Astrocyte (in vitro differentiated cells and primary cell): ENCODE measurements at regions not wholly inside any gene's neighbourhood (a gene's known extent, or its start where the extent isn't known, plus 50 kb on each side); places are given as distances from the start of the nearest gene placed in this dataset.
A peak's percentile ranks its signal among the peaks of the same experiment; 100 is the strongest.

Experiments used
- DNase-seq: peaks from one replicate; pipeline ENCODE4 v3.0.0-alpha.2; 2010; ENCODE audit warnings: low read depth
- FAIRE-seq: peaks from 2 replicates; lab custom pipeline; 2011; peaks lifted over from hg19 to GRCh38; lab: Jason Lieb, UNC
- H2AFZ ChIP-seq: 2 replicates; pipeline ENCODE4 v1.6.0; 2012; ENCODE audit warnings: low read depth, low read length, inconsistent platforms
- H3K27ac ChIP-seq: 2 replicates; pipeline ENCODE4 v1.5.1; 2011; ENCODE audit warnings: low read depth, low read length, inconsistent platforms
- H3K27me3 ChIP-seq: 2 replicates; pipeline ENCODE4 v1.6.0; 2011; ENCODE audit warnings: low read length, inconsistent platforms; ENCODE audit not compliant: insufficient read depth
- H3K36me3 ChIP-seq: 2 replicates; pipeline ENCODE4 v1.5.1; 2011; ENCODE audit warnings: low read length, inconsistent platforms; ENCODE audit not compliant: insufficient read depth
- H3K4me1 ChIP-seq: 2 replicates; pipeline ENCODE4 v1.5.1; 2011; ENCODE audit warnings: low read length, inconsistent platforms; ENCODE audit not compliant: insufficient read depth
- H3K4me2 ChIP-seq: 2 replicates; pipeline ENCODE4 v1.6.0; 2012; ENCODE audit warnings: low read length, inconsistent platforms
- H3K4me3 ChIP-seq: 2 replicates; pipeline ENCODE4 v1.5.1; 2011; ENCODE audit warnings: low read depth, mild to moderate bottlenecking, low read length, inconsistent platforms; ENCODE audit not compliant: insufficient read depth
- H3K79me2 ChIP-seq: 2 replicates; pipeline ENCODE4 v1.6.0; 2012; ENCODE audit warnings: mild to moderate bottlenecking, low read length, inconsistent platforms; ENCODE audit not compliant: insufficient read depth
- H3K9ac ChIP-seq: 2 replicates; pipeline ENCODE4 v1.6.0; 2012; ENCODE audit warnings: mild to moderate bottlenecking, low read length, inconsistent platforms
- H3K9me3 ChIP-seq: 2 replicates; pipeline ENCODE4 v1.5.1; 2012; ENCODE audit warnings: low read depth, mild to moderate bottlenecking, low read length, inconsistent platforms; ENCODE audit not compliant: insufficient read depth
- H4K20me1 ChIP-seq: 2 replicates; pipeline ENCODE4 v1.6.0; 2012; ENCODE audit warnings: low read length, inconsistent platforms; ENCODE audit not compliant: insufficient read depth
- H3K27ac Mint-ChIP-seq: one replicate; pipeline ENCODE4 v1.8.0; 2021; ENCODE audit warnings: mild to moderate bottlenecking, mixed read lengths; ENCODE audit not compliant: unreplicated experiment
- H3K27me3 Mint-ChIP-seq: one replicate; pipeline ENCODE4 v1.8.0; 2021; ENCODE audit warnings: low read depth, mixed read lengths; ENCODE audit not compliant: unreplicated experiment
- H3K36me3 Mint-ChIP-seq: one replicate; pipeline ENCODE4 v1.8.0; 2021; ENCODE audit warnings: low read depth, mixed read lengths; ENCODE audit not compliant: unreplicated experiment
- H3K4me1 Mint-ChIP-seq: one replicate; pipeline ENCODE4 v1.8.0; 2021; ENCODE audit warnings: low read depth, mixed read lengths; ENCODE audit not compliant: unreplicated experiment
- H3K4me3 Mint-ChIP-seq: one replicate; pipeline ENCODE4 v1.8.0; 2021; ENCODE audit warnings: mild to moderate bottlenecking, moderate library complexity, mixed read lengths; ENCODE audit not compliant: unreplicated experiment
- H3K9me3 Mint-ChIP-seq: one replicate; pipeline ENCODE4 v1.8.0; 2021; ENCODE audit warnings: mild to moderate bottlenecking, mixed read lengths; ENCODE audit not compliant: unreplicated experiment
- CTCF ChIP-seq: IDR thresholded peaks from 2 replicates; pipeline ENCODE4 v1.5.1; 2011; ENCODE audit warnings: low read depth, mild to moderate bottlenecking, inconsistent platforms, low read length, moderate library complexity; ENCODE audit not compliant: insufficient read depth
- EZH2 ChIP-seq: IDR thresholded peaks from 2 replicates; pipeline ENCODE4 v1.6.1; 2012; ENCODE audit warnings: mild to moderate bottlenecking, low read length, inconsistent platforms; ENCODE audit not compliant: insufficient read depth

GRCh38 chr9:13479096-13479495 lies 199.6 kb upstream of the MPDZ start:
- peaks cover 18% of the 10 kb centered on the region for H3K9me3 Mint-ChIP-seq
- FAIRE-seq (no peak), DNase-seq (no peak)
- TF ChIP-seq CTCF = no peak
- TF ChIP-seq EZH2 = no peak
- Histone ChIP-seq H2AFZ (no peak overlapping the region), H3K27ac (no peak overlapping the region), H4K20me1 (no peaks in the 10 kb centered on the region), H3K79me2 (no peaks in the 10 kb centered on the region), H3K4me3 (no peak overlapping the region), H3K4me1 (no peaks in the 10 kb centered on the region), H3K4me2 (no peak overlapping the region), H3K27me3 (no peaks in the 10 kb centered on the region), H3K36me3 (no peaks in the 10 kb centered on the region), H3K9me3 (no peaks in the 10 kb centered on the region), H3K9ac (no peak overlapping the region)
- H3K27me3 Mint-ChIP-seq = peaks cover 4% of the 10 kb centered on the region
- H3K27ac Mint-ChIP-seq = no peak overlapping the region
- H3K4me3 Mint-ChIP-seq = no peak overlapping the region
- no peaks in the 10 kb centered on the region for H3K36me3 Mint-ChIP-seq
- H3K4me1 Mint-ChIP-seq = no peaks in the 10 kb centered on the region

GRCh38 chr9:13478639-13479038 lies 199.1 kb upstream of the MPDZ start:
- Histone ChIP-seq H3K27me3 (no peaks in the 10 kb centered on the region), H3K4me2 (no peak overlapping the region), H3K4me3 (no peak overlapping the region), H3K79me2 (no peaks in the 10 kb centered on the region), H3K4me1 (no peaks in the 10 kb centered on the region), H2AFZ (no peak overlapping the region), H4K20me1 (no peaks in the 10 kb centered on the region), H3K9me3 (no peaks in the 10 kb centered on the region), H3K9ac (no peak overlapping the region), H3K27ac (no peak overlapping the region), H3K36me3 (no peaks in the 10 kb centered on the region)
- Mint-ChIP-seq H3K4me1 (no peaks in the 10 kb centered on the region), H3K36me3 (no peaks in the 10 kb centered on the region), H3K27me3 (peaks cover 4% of the 10 kb centered on the region), H3K27ac (no peak overlapping the region), H3K4me3 (no peak overlapping the region), H3K9me3 (peaks cover 20% of the 10 kb centered on the region)
- DNase-seq = peak; percentile 53
- FAIRE-seq = no peak
- TF ChIP-seq EZH2 (no peak), CTCF (no peak)

- TF ChIP-seq CTCF = no peak
- TF ChIP-seq EZH2 = no peak
- no peak overlapping the region for H3K27ac Mint-ChIP-seq
- no peaks in the 10 kb centered on the region for H3K4me1 Mint-ChIP-seq
- Histone ChIP-seq H3K9me3 (no peaks in the 10 kb centered on the region), H3K27ac (no peak overlapping the region), H3K36me3 (no peaks in the 10 kb centered on the region), H3K27me3 (no peaks in the 10 kb centered on the region), H3K4me3 (no peak overlapping the region), H3K4me1 (no peaks in the 10 kb centered on the region), H4K20me1 (no peaks in the 10 kb centered on the region), H2AFZ (no peak overlapping the region), H3K4me2 (no peak overlapping the region), H3K79me2 (no peaks in the 10 kb centered on the region), H3K9ac (no peak overlapping the region)
- H3K36me3 Mint-ChIP-seq = no peaks in the 10 kb centered on the region
- H3K27me3 Mint-ChIP-seq = peaks cover 2% of the 10 kb centered on the region
- DNase-seq (peak; percentile 90), FAIRE-seq (no peak)
- no peak overlapping the region for H3K4me3 Mint-ChIP-seq
- peaks cover 16% of the 10 kb centered on the region for H3K9me3 Mint-ChIP-seq
Measured at GRCh38 chr9:13478160-13478559, 198.7 kb upstream of the MPDZ start.
